ENCODE measurements at regions not wholly inside any gene's neighbourhood (a gene's known extent, or its start where the extent isn't known, plus 50 kb on each side); places are given as distances from the start of the nearest gene placed in this dataset.

GRCh38 chr12:125804660-125805059 lies 739.4 kb downstream of the AACS start:
- RAD21 ChIA-PET (ENCODE audit: unreplicated experiment): no interaction called here
- Histone ChIP-seq H3K9ac (ENCODE audit: control insufficient read depth, insufficient read depth, low read length) (no peak overlapping the region), H3K4me1 (ENCODE audit: control insufficient read depth, insufficient read depth, low read length) (no peaks in the 10 kb centered on the region), H3K79me2 (ENCODE audit: control insufficient read depth, insufficient read depth, low read length) (no peaks in the 10 kb centered on the region), H3K4me2 (ENCODE audit: control insufficient read depth, insufficient read depth) (no peak overlapping the region), H2AFZ (ENCODE audit: control insufficient read depth, low read depth, low read length) (no peak overlapping the region), H3K9me3 (replicated peaks; ENCODE audit: control insufficient read depth, insufficient read depth, low read length) (no peaks in the 10 kb centered on the region), H3K27me3 (replicated peaks in 1 of 2; ENCODE audit: control insufficient read depth in 2 of 2, insufficient read depth in 2 of 2, low read length in 1 of 2) (no peaks in the 10 kb centered on the region), H3K4me3 (no peak overlapping the region), H3K27ac (ENCODE audit: control insufficient read depth, insufficient read depth) (no peak overlapping the region), H3K36me3 (ENCODE audit: control insufficient read depth in 2 of 2, insufficient read depth in 2 of 2, low read length in 1 of 2) (no peaks in the 10 kb centered on the region), H4K20me1 (ENCODE audit: control insufficient read depth, insufficient read depth) (no peaks in the 10 kb centered on the region)
- no peak for ATAC-seq
- TF ChIP-seq, protein P1, sequence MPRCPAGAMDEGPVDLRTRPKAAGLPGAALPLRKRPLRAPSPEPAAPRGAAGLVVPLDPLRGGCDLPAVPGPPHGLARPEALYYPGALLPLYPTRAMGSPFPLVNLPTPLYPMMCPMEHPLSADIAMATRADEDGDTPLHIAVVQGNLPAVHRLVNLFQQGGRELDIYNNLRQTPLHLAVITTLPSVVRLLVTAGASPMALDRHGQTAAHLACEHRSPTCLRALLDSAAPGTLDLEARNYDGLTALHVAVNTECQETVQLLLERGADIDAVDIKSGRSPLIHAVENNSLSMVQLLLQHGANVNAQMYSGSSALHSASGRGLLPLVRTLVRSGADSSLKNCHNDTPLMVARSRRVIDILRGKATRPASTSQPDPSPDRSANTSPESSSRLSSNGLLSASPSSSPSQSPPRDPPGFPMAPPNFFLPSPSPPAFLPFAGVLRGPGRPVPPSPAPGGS (IDR thresholded peaks at IDR 0.05; ENCODE audit: borderline replicate concordance, insufficient read depth, low read depth, low read length, poor library complexity, severe bottlenecking): no peak
- intact Hi-C loops (cut with micrococcal nuclease; ENCODE audit: unreplicated experiment) (no loop called here), in situ Hi-C loops (cut with MboI) (no loop called here)
- DNase-seq (ENCODE audit: low read depth, low spot score): no peak
- POLR2A ChIA-PET: no interaction called here
- no peak for FAIRE-seq
- CTCF ChIA-PET: no interaction called here
- SMC1A ChIA-PET (ENCODE audit: uncharacterized antibody, unreplicated experiment): no interaction called here
- BruUV-seq (replicated peaks): no TSS peak
- WGBS (ENCODE audit: insufficient coverage, insufficient replicate concordance, low lambda C conversion rate, missing lambda C conversion rate): 14% methylated on average over 7 of the region's 7 CpGs

DNA sequence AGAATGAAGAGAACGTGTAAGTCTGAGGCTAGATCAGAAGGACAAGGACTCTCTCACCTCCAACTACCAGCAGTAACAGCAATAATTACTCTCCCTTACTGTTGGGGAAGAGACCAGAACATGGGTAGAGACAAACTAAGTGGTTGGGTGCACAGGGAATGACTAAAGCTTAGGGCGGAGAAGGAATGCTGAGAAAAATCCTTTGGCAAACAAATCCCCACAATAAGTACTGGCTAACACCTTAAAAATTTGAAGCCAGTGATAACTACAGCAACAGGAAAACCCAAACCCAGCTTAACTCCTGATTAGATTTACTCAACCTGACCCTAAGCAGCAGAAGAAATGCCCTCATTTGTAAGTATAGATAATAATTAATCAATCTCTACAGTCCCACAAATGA lies 759.0 kb downstream of the AACS start:
- Histone ChIP-seq H3K79me2 (ENCODE audit: control insufficient read depth, insufficient read depth, low read length) (no peaks in the 10 kb centered on the region), H3K4me3 (no peak overlapping the region), H3K4me2 (ENCODE audit: control insufficient read depth, insufficient read depth) (no peak overlapping the region), H3K36me3 (ENCODE audit: control insufficient read depth in 2 of 2, insufficient read depth in 2 of 2, low read length in 1 of 2) (no peaks in the 10 kb centered on the region), H3K27ac (ENCODE audit: control insufficient read depth, insufficient read depth) (no peak overlapping the region), H2AFZ (ENCODE audit: control insufficient read depth, low read depth, low read length) (no peak overlapping the region), H4K20me1 (ENCODE audit: control insufficient read depth, insufficient read depth) (no peaks in the 10 kb centered on the region), H3K27me3 (replicated peaks in 1 of 2; ENCODE audit: control insufficient read depth in 2 of 2, insufficient read depth in 2 of 2, low read length in 1 of 2) (no peaks in the 10 kb centered on the region), H3K4me1 (ENCODE audit: control insufficient read depth, insufficient read depth, low read length) (no peaks in the 10 kb centered on the region), H3K9ac (ENCODE audit: control insufficient read depth, insufficient read depth, low read length) (no peak overlapping the region), H3K9me3 (replicated peaks; ENCODE audit: control insufficient read depth, insufficient read depth, low read length) (no peaks in the 10 kb centered on the region)
- POLR2A ChIA-PET: no interaction called here
- no TSS peak for BruUV-seq (replicated peaks)
- 37% methylated on average over 2 of the region's 2 CpGs for WGBS (ENCODE audit: insufficient coverage, insufficient replicate concordance, low lambda C conversion rate, missing lambda C conversion rate)
- ATAC-seq (no peak), DNase-seq (ENCODE audit: low read depth, low spot score) (no peak), FAIRE-seq (no peak)
- RAD21 ChIA-PET (ENCODE audit: unreplicated experiment): no interaction called here
- SMC1A ChIA-PET (ENCODE audit: uncharacterized antibody, unreplicated experiment): no interaction called here
- in situ Hi-C loops (cut with MboI): no loop called here
- intact Hi-C loops (cut with micrococcal nuclease; ENCODE audit: unreplicated experiment): no loop called here
- CTCF ChIA-PET: no interaction called here
- TF ChIP-seq LARP7 (IDR thresholded peaks at IDR 0.05) (no peak), SREBF1 (IDR thresholded peaks at IDR 0.05; ENCODE audit: low read length) (no peak), RCOR1 (conservative IDR thresholded peaks at IDR 0.05; ENCODE audit: low read depth, low read length) (no peak), STAT1 (conservative IDR thresholded peaks at IDR 0.05) (no peak), RB1 (IDR thresholded peaks at IDR 0.05; ENCODE audit: borderline replicate concordance) (no peak), CREB1 (IDR thresholded peaks at IDR 0.05; ENCODE audit: low read depth) (no peak), POLR2AphosphoS2 (IDR thresholded peaks at IDR 0.05; ENCODE audit: low read depth, low read length) (no peak), TCF7 (IDR thresholded peaks at IDR 0.05; ENCODE audit: borderline replicate concordance) (no peak)
- TF ChIP-seq, protein P2, sequence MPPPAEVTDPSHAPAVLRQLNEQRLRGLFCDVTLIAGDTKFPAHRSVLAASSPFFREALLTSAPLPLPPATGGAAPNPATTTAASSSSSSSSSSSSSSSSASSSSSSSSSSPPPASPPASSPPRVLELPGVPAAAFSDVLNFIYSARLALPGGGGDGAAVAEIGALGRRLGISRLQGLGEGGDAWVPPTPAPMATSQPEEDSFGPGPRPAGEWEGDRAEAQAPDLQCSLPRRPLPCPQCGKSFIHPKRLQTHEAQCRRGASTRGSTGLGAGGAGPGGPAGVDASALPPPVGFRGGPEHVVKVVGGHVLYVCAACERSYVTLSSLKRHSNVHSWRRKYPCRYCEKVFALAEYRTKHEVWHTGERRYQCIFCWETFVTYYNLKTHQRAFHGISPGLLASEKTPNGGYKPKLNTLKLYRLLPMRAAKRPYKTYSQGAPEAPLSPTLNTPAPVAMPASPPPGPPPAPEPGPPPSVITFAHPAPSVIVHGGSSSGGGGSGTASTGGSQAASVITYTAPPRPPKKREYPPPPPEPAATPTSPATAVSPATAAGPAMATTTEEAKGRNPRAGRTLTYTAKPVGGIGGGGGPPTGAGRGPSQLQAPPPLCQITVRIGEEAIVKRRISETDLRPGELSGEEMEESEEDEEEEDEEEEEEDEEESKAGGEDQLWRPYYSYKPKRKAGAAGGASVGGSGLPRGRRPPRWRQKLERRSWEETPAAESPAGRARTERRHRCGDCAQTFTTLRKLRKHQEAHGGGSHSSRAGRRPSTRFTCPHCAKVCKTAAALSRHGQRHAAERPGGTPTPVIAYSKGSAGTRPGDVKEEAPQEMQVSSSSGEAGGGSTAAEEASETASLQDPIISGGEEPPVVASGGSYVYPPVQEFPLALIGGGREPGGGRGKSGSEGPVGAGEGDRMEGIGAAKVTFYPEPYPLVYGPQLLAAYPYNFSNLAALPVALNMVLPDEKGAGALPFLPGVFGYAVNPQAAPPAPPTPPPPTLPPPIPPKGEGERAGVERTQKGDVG (CRISPR knock-in tag; IDR thresholded peaks at IDR 0.05): no peak
- TF ChIP-seq, protein P3, sequence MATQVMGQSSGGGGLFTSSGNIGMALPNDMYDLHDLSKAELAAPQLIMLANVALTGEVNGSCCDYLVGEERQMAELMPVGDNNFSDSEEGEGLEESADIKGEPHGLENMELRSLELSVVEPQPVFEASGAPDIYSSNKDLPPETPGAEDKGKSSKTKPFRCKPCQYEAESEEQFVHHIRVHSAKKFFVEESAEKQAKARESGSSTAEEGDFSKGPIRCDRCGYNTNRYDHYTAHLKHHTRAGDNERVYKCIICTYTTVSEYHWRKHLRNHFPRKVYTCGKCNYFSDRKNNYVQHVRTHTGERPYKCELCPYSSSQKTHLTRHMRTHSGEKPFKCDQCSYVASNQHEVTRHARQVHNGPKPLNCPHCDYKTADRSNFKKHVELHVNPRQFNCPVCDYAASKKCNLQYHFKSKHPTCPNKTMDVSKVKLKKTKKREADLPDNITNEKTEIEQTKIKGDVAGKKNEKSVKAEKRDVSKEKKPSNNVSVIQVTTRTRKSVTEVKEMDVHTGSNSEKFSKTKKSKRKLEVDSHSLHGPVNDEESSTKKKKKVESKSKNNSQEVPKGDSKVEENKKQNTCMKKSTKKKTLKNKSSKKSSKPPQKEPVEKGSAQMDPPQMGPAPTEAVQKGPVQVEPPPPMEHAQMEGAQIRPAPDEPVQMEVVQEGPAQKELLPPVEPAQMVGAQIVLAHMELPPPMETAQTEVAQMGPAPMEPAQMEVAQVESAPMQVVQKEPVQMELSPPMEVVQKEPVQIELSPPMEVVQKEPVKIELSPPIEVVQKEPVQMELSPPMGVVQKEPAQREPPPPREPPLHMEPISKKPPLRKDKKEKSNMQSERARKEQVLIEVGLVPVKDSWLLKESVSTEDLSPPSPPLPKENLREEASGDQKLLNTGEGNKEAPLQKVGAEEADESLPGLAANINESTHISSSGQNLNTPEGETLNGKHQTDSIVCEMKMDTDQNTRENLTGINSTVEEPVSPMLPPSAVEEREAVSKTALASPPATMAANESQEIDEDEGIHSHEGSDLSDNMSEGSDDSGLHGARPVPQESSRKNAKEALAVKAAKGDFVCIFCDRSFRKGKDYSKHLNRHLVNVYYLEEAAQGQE (IDR thresholded peaks at IDR 0.05; ENCODE audit: low read depth, low read length): no peak
